ENCODE measurements at regions not wholly inside any gene's neighbourhood (a gene's known extent, or its start where the extent isn't known, plus 50 kb on each side); places are given as distances from the start of the nearest gene placed in this dataset.
"Not testable (repeated sequence)": the region's sequence is repeated elsewhere in the genome, so short reads cannot be mapped to it uniquely, and the experiment has no call there.

GRCh38 chr11:129503646-129504045, 128.0 kb downstream of the BARX2 start:
- DNase-seq: no peak

- no peak for DNase-seq
Observed at GRCh38 chr11:129505266-129505665, 129.6 kb downstream of the BARX2 start.

- DNase-seq: no peak
Observed at GRCh38 chr11:129508163-129508562, 132.5 kb downstream of the BARX2 start.

GRCh38 chr11:129528296-129528695, 152.6 kb downstream of the BARX2 start:
- no peak for DNase-seq

- no peak for DNase-seq
Observed at GRCh38 chr11:129530154-129530895, 154.7 kb downstream of the BARX2 start.

- no peak for DNase-seq
Observed at GRCh38 chr11:129533395-129533794, 157.7 kb downstream of the BARX2 start.

GRCh38 chr11:129536338-129536737, 160.7 kb downstream of the BARX2 start:
- no peak for DNase-seq

GRCh38 chr11:129538323-129538722, 162.7 kb downstream of the BARX2 start:
- no peak for DNase-seq

- no peak for DNase-seq
Observed at GRCh38 chr11:129543515-129544290, 168.1 kb downstream of the BARX2 start.

- DNase-seq: no peak
Observed at GRCh38 chr11:129544691-129545090, 169.0 kb downstream of the BARX2 start.

GRCh38 chr11:129546266-129546665, 170.6 kb downstream of the BARX2 start:
- DNase-seq: no peak

GRCh38 chr11:129557421-129557820, 181.8 kb downstream of the BARX2 start:
- no peak for DNase-seq

GRCh38 chr11:129569007-129569406, 193.4 kb downstream of the BARX2 start:
- DNase-seq: no peak

- not testable (repeated sequence) for DNase-seq
Observed at GRCh38 chr11:129572667-129573066, 197.0 kb downstream of the BARX2 start.

GRCh38 chr11:129573161-129573560, 197.5 kb downstream of the BARX2 start:
- no peak for DNase-seq

- no peak for DNase-seq
Observed at GRCh38 chr11:129574431-129574830, 198.8 kb downstream of the BARX2 start.

- no peak for DNase-seq
Observed at GRCh38 chr11:129576652-129577051, 201.0 kb downstream of the BARX2 start.

GRCh38 chr11:129578006-129578405, 202.4 kb downstream of the BARX2 start:
- DNase-seq: no peak

GRCh38 chr11:129580278-129580677, 204.6 kb downstream of the BARX2 start:
- DNase-seq: no peak

GRCh38 chr11:129584316-129584715, 208.7 kb downstream of the BARX2 start:
- DNase-seq: no peak

GRCh38 chr11:129589190-129589860, 213.7 kb downstream of the BARX2 start:
- DNase-seq: no peak

- DNase-seq: no peak
Observed at GRCh38 chr11:129590030-129590752, 214.5 kb downstream of the BARX2 start.
